Ovary (tissue), 7 donors: ENCODE measurements at regions not wholly inside any gene's neighbourhood (a gene's known extent, or its start where the extent isn't known, plus 50 kb on each side); places are given as distances from the start of the nearest gene placed in this dataset.

Source experiments
- DNase-seq, 5 donors: peaks; one replicate each; pipeline ENCODE4 v3.0.0-alpha.2; 2019 to 2020
- H3K27ac ChIP-seq, 2 donors: fragments of 200-600 bp; one replicate each; pipeline versions ENCODE4 v1.5.1 to v1.8.0; 2019 to 2022
- H3K27me3 ChIP-seq: fragments of 200-600 bp; one replicate; pipeline ENCODE4 v1.8.0; 2022
- H3K36me3 ChIP-seq: fragments of 200-600 bp; sonication (generic); one replicate; pipeline ENCODE4 v1.5.1; 2019
- H3K4me1 ChIP-seq: one replicate; pipeline ENCODE4 v1.8.1; 2013; ENCODE audit warnings: mild to moderate bottlenecking, moderate library complexity; ENCODE audit not compliant: insufficient read depth
- H3K4me3 ChIP-seq: fragments of 200-600 bp; sonication (generic); one replicate; pipeline ENCODE4 v1.5.1; 2017
- H3K9me3 ChIP-seq, 2 donors: fragments of 200-600 bp in 1 of 2; sonication (generic) in 1 of 2; one replicate each; pipeline versions ENCODE4 v1.5.1 to v1.8.1; 2013 to 2019; ENCODE audit warnings: mild to moderate bottlenecking in 1 of 2, moderate library complexity in 1 of 2
- EP300 ChIP-seq: sonication (generic); formaldehyde crosslinking; IDR thresholded peaks from one replicate; pipeline ENCODE4 v1.6.1; 2017; ENCODE audit warnings: antibody characterized with exemption
- POLR2A ChIP-seq: fragments of 450-650 bp; IDR thresholded peaks from one replicate; pipeline ENCODE4 v1.6.1; 2017; ENCODE audit warnings: antibody characterized with exemption, mild to moderate bottlenecking, moderate library complexity
- WGBS, 3 donors: extraction: QIAGEN DNeasy Blood & Tissue Kit in 1 of 3; methylation state at CpG; one replicate each; pipeline versions ENCODE4 v1.1.5 to v1.1.7; 2013 to 2017; 5-methylcytosine and 5-hydroxymethylcytosine counted together
- intact Hi-C, 4 donors: fragments of 100-400 bp; cut with DNase I; formaldehyde crosslinking; loops; one replicate each; pipeline versions ENCODE4 v1.11.0 to v1.15.1; 2022 to 2023
- TF ChIP-seq, protein P1 (sequence below), 3 donors: fragments of 450-650 bp in 2 of 3; fragments of 200-600 bp in 1 of 3; IDR thresholded peaks; one replicate each; pipeline versions ENCODE4 v1.5.1 to v1.8.0; 2016 to 2022; ENCODE audit warnings: antibody characterized with exemption in 3 of 3, mild to moderate bottlenecking in 1 of 3
- donor health status: DM: no; HTN: no; CAD: no; lungs with moderate emphysema.
- donor health status: DM: no; HTN: no; CAD: no.
- donor health status: Bipolar disorder and iron deficiency.
- donor health status: DM: no; HTN: no; CAD: no.
- donor health status: DM: yes; HTN: yes; CAD: no.

DNA sequence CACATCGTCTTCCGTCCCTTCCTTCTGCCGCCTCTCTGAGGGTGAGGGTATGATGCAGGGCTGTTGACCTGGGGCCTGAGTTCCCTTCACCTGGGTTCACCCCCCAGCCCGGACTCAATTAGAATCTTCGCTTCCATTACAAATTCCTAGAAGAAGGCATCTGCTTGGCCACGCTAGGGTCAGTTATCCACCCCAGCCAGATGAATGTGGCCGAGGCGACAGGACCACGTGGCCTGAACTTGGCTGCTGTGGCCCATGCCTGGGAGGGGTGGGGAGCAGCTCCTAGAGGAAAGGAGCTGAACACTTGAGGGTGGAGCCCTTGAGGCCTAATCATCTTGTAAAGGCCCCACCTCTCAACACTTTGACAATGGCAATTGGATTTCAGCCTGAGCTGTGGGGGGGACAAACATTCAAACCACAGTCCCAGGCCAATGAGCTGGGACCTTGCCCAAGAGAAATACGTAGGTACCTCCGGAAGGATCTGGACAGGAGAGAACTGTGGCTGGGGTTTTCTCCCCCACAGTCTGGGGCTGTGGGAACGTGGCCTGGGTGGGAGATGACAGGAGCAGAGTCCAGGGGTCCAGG is 90.6 kb upstream of the ADAMTS2 start:
- peaks cover 4% of the 10 kb centered on the region for H3K4me1 ChIP-seq
- H3K4me3 ChIP-seq = no peak overlapping the region
- H3K27me3 ChIP-seq = no peaks in the 10 kb centered on the region
- H3K36me3 ChIP-seq = no peaks in the 10 kb centered on the region
- H3K27ac ChIP-seq = no peak overlapping the region
- intact Hi-C loops = no loop called here
- no peak for TF ChIP-seq POLR2A
- TF ChIP-seq, protein P1, sequence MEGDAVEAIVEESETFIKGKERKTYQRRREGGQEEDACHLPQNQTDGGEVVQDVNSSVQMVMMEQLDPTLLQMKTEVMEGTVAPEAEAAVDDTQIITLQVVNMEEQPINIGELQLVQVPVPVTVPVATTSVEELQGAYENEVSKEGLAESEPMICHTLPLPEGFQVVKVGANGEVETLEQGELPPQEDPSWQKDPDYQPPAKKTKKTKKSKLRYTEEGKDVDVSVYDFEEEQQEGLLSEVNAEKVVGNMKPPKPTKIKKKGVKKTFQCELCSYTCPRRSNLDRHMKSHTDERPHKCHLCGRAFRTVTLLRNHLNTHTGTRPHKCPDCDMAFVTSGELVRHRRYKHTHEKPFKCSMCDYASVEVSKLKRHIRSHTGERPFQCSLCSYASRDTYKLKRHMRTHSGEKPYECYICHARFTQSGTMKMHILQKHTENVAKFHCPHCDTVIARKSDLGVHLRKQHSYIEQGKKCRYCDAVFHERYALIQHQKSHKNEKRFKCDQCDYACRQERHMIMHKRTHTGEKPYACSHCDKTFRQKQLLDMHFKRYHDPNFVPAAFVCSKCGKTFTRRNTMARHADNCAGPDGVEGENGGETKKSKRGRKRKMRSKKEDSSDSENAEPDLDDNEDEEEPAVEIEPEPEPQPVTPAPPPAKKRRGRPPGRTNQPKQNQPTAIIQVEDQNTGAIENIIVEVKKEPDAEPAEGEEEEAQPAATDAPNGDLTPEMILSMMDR (IDR thresholded peaks at IDR 0.05) = no peak
- TF ChIP-seq EP300 = no peak
- WGBS, 3 donors = 85 to 94% (median 92%) methylated on average over 12 of the region's 12 CpGs
- DNase-seq = peak in 1 of 5 donors; percentile 23
- H3K9me3 ChIP-seq = no peaks in the 10 kb centered on the region

DNA sequence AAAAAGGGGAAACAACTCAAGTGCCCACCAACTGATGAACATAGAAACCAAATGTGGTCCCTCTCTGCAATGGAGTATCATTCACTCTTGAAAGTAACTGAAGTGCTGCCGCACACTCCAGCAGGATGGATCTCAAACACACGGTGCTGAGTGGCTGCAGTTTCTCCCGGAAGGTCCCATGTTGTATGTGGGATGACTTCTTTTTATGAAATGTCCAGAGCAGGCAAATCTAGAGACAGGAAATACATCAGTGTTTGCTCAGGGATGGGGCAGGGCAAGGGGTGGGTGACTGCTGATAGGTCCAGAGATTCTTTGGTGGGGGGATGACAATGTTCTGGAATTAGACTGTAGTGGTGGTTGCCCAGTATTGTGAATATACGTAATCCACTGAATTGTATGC is 89.9 kb upstream of the ADAMTS2 start:
- 85 to 89% (median 86%) methylated on average over 4 of the region's 4 CpGs for WGBS, 3 donors
- TF ChIP-seq POLR2A (no peak), EP300 (no peak)
- TF ChIP-seq, protein P1 (IDR thresholded peaks at IDR 0.05) = no peak
- peaks cover 4% of the 10 kb centered on the region for H3K4me1 ChIP-seq
- no peak overlapping the region for H3K4me3 ChIP-seq
- H3K9me3 ChIP-seq = no peaks in the 10 kb centered on the region
- intact Hi-C loops = no loop called here
- H3K27ac ChIP-seq = no peak overlapping the region
- no peaks in the 10 kb centered on the region for H3K36me3 ChIP-seq
- H3K27me3 ChIP-seq = no peaks in the 10 kb centered on the region
- no peak for DNase-seq

DNA sequence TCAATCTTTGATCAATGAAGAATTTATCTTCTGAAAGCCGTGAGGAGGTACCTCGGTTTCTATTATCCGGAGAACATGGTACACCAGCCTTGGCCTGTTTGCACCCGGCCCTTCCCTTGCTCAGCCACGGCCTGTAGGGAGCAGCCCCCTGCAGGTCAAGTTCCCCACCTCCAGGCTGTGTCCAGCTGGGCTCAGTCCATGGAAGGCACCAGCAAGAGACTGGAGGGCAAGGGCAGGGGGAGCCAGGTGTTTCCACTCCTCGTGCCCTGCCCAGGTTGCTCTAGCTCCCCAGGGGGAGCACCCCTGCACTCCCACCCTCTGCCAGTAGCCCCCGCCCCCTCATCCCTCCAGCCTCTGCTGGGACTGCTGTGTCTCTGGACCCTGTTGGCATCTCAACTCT is 87.3 kb upstream of the ADAMTS2 start:
- intact Hi-C loops = no loop called here
- Histone ChIP-seq H3K36me3 (no peaks in the 10 kb centered on the region), H3K27me3 (no peaks in the 10 kb centered on the region), H3K4me1 (no peaks in the 10 kb centered on the region), H3K4me3 (no peak overlapping the region), H3K27ac (no peak overlapping the region), H3K9me3 (no peaks in the 10 kb centered on the region)
- DNase-seq = peak in 1 of 5 donors; percentile 13
- WGBS, 3 donors = 69 to 75% (median 74%) methylated on average over 7 of the region's 7 CpGs
- no peak for TF ChIP-seq EP300
- no peak for TF ChIP-seq POLR2A
- TF ChIP-seq, protein P1 (IDR thresholded peaks at IDR 0.05) = no peak

DNA sequence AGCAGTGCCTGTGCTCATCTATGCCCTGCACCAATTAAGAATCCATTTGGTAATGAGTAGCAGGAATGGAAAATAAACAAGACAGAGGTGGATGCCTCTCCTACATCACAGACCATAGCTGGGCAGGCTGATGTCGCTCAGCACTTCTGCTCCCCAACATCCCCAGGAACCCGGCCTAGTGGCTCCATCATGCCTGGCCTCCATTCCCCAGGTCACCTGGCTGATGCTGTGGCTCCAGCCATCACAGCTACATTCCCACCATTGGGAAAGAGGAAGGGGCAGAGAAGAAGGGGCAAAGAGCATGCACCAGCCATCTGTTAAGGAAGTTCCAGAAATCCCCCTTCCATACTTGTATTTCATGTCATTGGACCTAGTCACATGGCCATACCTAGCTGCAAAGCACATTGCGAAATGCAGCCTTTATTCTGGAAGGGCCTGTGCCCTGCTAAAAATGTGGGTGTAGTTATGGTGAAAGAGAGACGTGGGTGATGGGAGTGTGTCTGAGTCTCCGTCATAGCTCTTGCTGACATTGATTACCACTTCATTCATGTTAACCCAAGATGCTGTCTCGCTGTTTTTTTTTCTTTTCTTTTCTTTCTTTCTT is 86.1 kb upstream of the ADAMTS2 start:
- Histone ChIP-seq H3K4me1 (no peaks in the 10 kb centered on the region), H3K27me3 (no peaks in the 10 kb centered on the region), H3K4me3 (no peak overlapping the region), H3K27ac (no peak overlapping the region), H3K9me3 (no peaks in the 10 kb centered on the region), H3K36me3 (no peaks in the 10 kb centered on the region)
- TF ChIP-seq EP300 (no peak), POLR2A (no peak)
- TF ChIP-seq, protein P1 (IDR thresholded peaks at IDR 0.05) = no peak
- DNase-seq = peak in 1 of 5 donors; percentile 3
- intact Hi-C loops = no loop called here
- WGBS, 3 donors = 74 to 84% (median 81%) methylated on average over 6 of the region's 6 CpGs
